Mononuclear cell (primary cell): ENCODE measurements at regions not wholly inside any gene's neighbourhood (a gene's known extent, or its start where the extent isn't known, plus 50 kb on each side); places are given as distances from the start of the nearest gene placed in this dataset.

Experiments
- H3K27me3 ChIP-seq: 2 replicates; pipeline ENCODE4 v1.6.0; 2011; ENCODE audit warnings: low read length, control low read depth; ENCODE audit not compliant: insufficient read depth
- H3K4me1 ChIP-seq: 2 replicates; pipeline ENCODE4 v1.5.1; 2011; ENCODE audit warnings: mild to moderate bottlenecking, low read length, control low read depth; ENCODE audit not compliant: insufficient read depth
- H3K4me3 ChIP-seq: 2 replicates; pipeline ENCODE4 v1.5.1; 2011; ENCODE audit warnings: mild to moderate bottlenecking, low read length, moderate library complexity
- H3K9me3 ChIP-seq: 2 replicates; pipeline ENCODE4 v1.5.1; 2011; ENCODE audit warnings: low read depth, mild to moderate bottlenecking, control low read depth, low read length

- H3K27me3 ChIP-seq, result no peaks in the 10 kb centered on the region
- H3K4me3 ChIP-seq, result no peak overlapping the region
- H3K4me1 ChIP-seq, result no peaks in the 10 kb centered on the region
- peaks cover 11% of the 10 kb centered on the region for H3K9me3 ChIP-seq
Observed at GRCh38 chr3:141669434-141669833, 68.7 kb upstream of the RNF7 start.

GRCh38 chr3:141677701-141678100 is 60.4 kb upstream of the RNF7 start:
- H3K9me3 ChIP-seq, result no peaks in the 10 kb centered on the region
- H3K4me1 ChIP-seq, result peaks cover 52% of the 10 kb centered on the region
- H3K27me3 ChIP-seq, result no peaks in the 10 kb centered on the region
- no peak overlapping the region for H3K4me3 ChIP-seq

GRCh38 chr3:141680620-141681389 is 57.3 kb upstream of the RNF7 start:
- Histone ChIP-seq H3K4me1 (peaks cover 54% of the 10 kb centered on the region), H3K4me3 (no peak overlapping the region), H3K9me3 (no peaks in the 10 kb centered on the region), H3K27me3 (no peaks in the 10 kb centered on the region)

GRCh38 chr3:141681390-141681780 is 56.7 kb upstream of the RNF7 start:
- Histone ChIP-seq H3K4me3 (no peak overlapping the region), H3K27me3 (no peaks in the 10 kb centered on the region), H3K9me3 (no peaks in the 10 kb centered on the region), H3K4me1 (peaks cover 60% of the 10 kb centered on the region)

GRCh38 chr3:141682007-141682406 is 56.1 kb upstream of the RNF7 start:
- H3K4me1 ChIP-seq, result peaks cover 65% of the 10 kb centered on the region
- H3K27me3 ChIP-seq, result no peaks in the 10 kb centered on the region
- no peak overlapping the region for H3K4me3 ChIP-seq
- H3K9me3 ChIP-seq, result no peaks in the 10 kb centered on the region

- Histone ChIP-seq H3K9me3 (no peaks in the 10 kb centered on the region), H3K27me3 (no peaks in the 10 kb centered on the region), H3K4me3 (no peak overlapping the region), H3K4me1 (peaks cover 62% of the 10 kb centered on the region)
Observed at GRCh38 chr3:141682921-141683320, 55.2 kb upstream of the RNF7 start.

GRCh38 chr3:141684758-141685157 is 53.3 kb upstream of the RNF7 start:
- H3K27me3 ChIP-seq, result no peaks in the 10 kb centered on the region
- H3K4me1 ChIP-seq, result peaks cover 54% of the 10 kb centered on the region
- no peaks in the 10 kb centered on the region for H3K9me3 ChIP-seq
- no peak overlapping the region for H3K4me3 ChIP-seq

DNA sequence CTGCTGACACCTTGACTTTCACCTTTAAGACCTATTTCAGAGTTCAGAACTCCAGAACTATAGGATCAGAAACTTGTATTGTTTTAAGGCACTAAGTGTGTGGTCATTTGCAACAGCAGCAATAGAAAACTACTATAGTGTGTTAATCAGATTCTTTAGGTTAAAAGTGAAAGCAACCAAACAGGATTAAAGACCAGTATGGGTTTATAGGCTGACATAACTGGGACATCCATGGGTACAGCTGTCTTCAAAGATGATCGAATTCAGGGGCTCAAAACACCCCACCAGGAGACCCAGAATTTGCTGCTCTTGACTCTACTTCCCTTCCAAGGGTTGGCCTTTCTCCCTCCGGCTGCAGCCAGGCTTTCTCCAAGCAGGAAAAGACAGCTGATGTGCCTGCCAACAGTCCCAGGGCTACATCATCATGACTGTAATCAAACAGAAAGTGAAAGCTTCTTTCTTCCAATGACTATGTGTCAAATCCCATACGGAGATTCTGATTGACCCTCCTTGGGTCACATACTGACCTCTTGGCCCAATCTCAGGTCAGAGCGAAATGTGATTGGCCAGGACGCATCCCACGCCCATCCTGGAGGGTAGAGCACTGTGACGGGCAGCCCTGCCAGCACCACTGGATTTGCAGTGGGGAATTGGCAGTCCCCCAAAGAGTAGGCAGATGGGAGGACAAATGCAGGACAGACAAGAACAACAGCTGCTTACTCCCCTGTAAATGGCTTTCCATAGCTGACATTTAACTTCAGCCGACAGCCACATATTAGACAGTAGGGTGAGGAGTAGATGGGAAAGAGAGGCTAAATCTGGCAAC is 51.4 kb upstream of the RNF7 start:
- H3K27me3 ChIP-seq, result no peaks in the 10 kb centered on the region
- peaks cover 54% of the 10 kb centered on the region for H3K4me1 ChIP-seq
- H3K9me3 ChIP-seq, result no peaks in the 10 kb centered on the region
- no peak overlapping the region for H3K4me3 ChIP-seq
